IMR-90 (cell line): ENCODE measurements at regions not wholly inside any gene's neighbourhood (a gene's known extent, or its start where the extent isn't known, plus 50 kb on each side); places are given as distances from the start of the nearest gene placed in this dataset.

Experiments used
- ATAC-seq: fragments of 200-7000 bp; cut with Tn5 transposase; 2 replicates; pipeline ENCODE4 v1.9.1; 2020; ENCODE audit warnings: low read depth, mild to moderate bottlenecking, moderate library complexity
- BruUV-seq: library from RNA; stranded (reverse); fragments of 400-500 nt; replicated peaks from 2 replicates; lab custom pipeline; 2021; lab: Mats Ljungman, UMichigan
- CTCF ChIA-PET: fragments of 300-600 bp; formaldehyde crosslinking; extraction: SDS; loops from one replicate; lab custom pipeline; 2021; ENCODE audit warnings: antibody characterized with exemption; lab: Yijun Ruan, JAX
- POLR2A ChIA-PET: fragments of 300-600 bp; sonication (Branson Sonifier 250); formaldehyde crosslinking; loops from one replicate; lab custom pipeline; 2022; ENCODE audit warnings: antibody characterized with exemption; ENCODE audit not compliant: unreplicated experiment; lab: Charles Lee
- DNase-seq: peaks from one replicate; pipeline ENCODE4 v3.0.0; 2013
- H2AFZ ChIP-seq: replicated peaks from 2 replicates; pipeline ENCODE3; 2013; ENCODE audit warnings: low read length, mild to moderate bottlenecking; ENCODE audit not compliant: poor library complexity
- H2AK5ac ChIP-seq: 2 replicates; pipeline ENCODE4 v1.6.1; 2013; ENCODE audit warnings: low read depth, low read length, inconsistent platforms
- H2AK9ac ChIP-seq: replicated peaks from 2 replicates; pipeline ENCODE3; 2013; ENCODE audit warnings: mild to moderate bottlenecking, low read depth, low read length, moderate library complexity; ENCODE audit not compliant: poor library complexity
- H2BK120ac ChIP-seq: 2 replicates; pipeline ENCODE4 v1.6.1; 2013; ENCODE audit warnings: low read depth, low read length, inconsistent platforms
- H2BK15ac ChIP-seq: 3 replicates; pipeline ENCODE4 v1.6.1; 2013; ENCODE audit warnings: low read depth, low read length, inconsistent platforms
- H2BK20ac ChIP-seq: 2 replicates; pipeline ENCODE4 v1.6.1; 2013; ENCODE audit warnings: low read depth, mild to moderate bottlenecking, inconsistent platforms, low read length, moderate library complexity
- H2BK5ac ChIP-seq: 2 replicates; pipeline ENCODE4 v1.6.1; 2013; ENCODE audit warnings: mild to moderate bottlenecking, low read depth, low read length, inconsistent platforms; ENCODE audit not compliant: poor library complexity, severe bottlenecking
- H3K14ac ChIP-seq: replicated peaks from 2 replicates; pipeline ENCODE4 v1.6.1; 2013; ENCODE audit warnings: low read depth, low read length, inconsistent platforms
- H3K18ac ChIP-seq: 2 replicates; pipeline ENCODE4 v1.6.1; 2013; ENCODE audit warnings: low read depth, low read length, control low read depth
- H3K23ac ChIP-seq: 2 replicates; pipeline ENCODE4 v1.6.1; 2013; ENCODE audit warnings: low read depth, low read length, inconsistent platforms
- H3K27ac ChIP-seq: 2 replicates; pipeline ENCODE4 v1.5.1; 2013; ENCODE audit warnings: mild to moderate bottlenecking, control low read depth, low read length; ENCODE audit not compliant: insufficient read depth
- H3K27me3 ChIP-seq: 2 replicates; pipeline ENCODE4 v1.6.1; 2013; ENCODE audit warnings: low read length; ENCODE audit not compliant: control insufficient read depth, insufficient read depth
- H3K36me3 ChIP-seq: 2 replicates; pipeline ENCODE4 v1.6.1; 2013; ENCODE audit warnings: low read length, mixed read lengths; ENCODE audit not compliant: control insufficient read depth, insufficient read depth
- H3K4ac ChIP-seq: 2 replicates; pipeline ENCODE4 v1.6.1; 2013; ENCODE audit warnings: low read depth, low read length, inconsistent platforms
- H3K4me1 ChIP-seq: 2 replicates; pipeline ENCODE4 v1.6.1; 2013; ENCODE audit warnings: low read length, mixed read lengths; ENCODE audit not compliant: control insufficient read depth, insufficient read depth
- H3K4me2 ChIP-seq: 2 replicates; pipeline ENCODE4 v1.6.1; 2013; ENCODE audit warnings: low read depth, mild to moderate bottlenecking, control low read depth, low read length, moderate library complexity
- H3K4me3 ChIP-seq: 2 replicates; pipeline ENCODE4 v1.5.1; 2013; ENCODE audit warnings: low read depth, mild to moderate bottlenecking, control low read depth, low read length, moderate library complexity; ENCODE audit not compliant: insufficient read depth
- H3K56ac ChIP-seq: 2 replicates; pipeline ENCODE4 v1.6.1; 2013; ENCODE audit warnings: low read length, inconsistent platforms; ENCODE audit not compliant: insufficient read depth; ENCODE audit errors: extremely low read depth
- H3K79me1 ChIP-seq, 2 experiments: 2 replicates each; pipeline ENCODE4 v1.6.1; 2013; ENCODE audit warnings: low read length in 2 of 2, inconsistent platforms in 1 of 2, low read depth in 1 of 2
- H3K9ac ChIP-seq: 2 replicates; pipeline ENCODE4 v1.6.1; 2013; ENCODE audit warnings: low read depth, low read length, control low read depth
- H3K9me1 ChIP-seq: 2 replicates; pipeline ENCODE4 v1.6.1; 2013; ENCODE audit warnings: low read length, inconsistent platforms; ENCODE audit not compliant: insufficient read depth
- H3K9me3 ChIP-seq: 2 replicates; pipeline ENCODE4 v1.6.1; 2013; ENCODE audit warnings: low read length; ENCODE audit not compliant: control insufficient read depth, insufficient read depth
- H4K20me1 ChIP-seq: 2 replicates; pipeline ENCODE4 v1.6.1; 2013; ENCODE audit warnings: low read length, inconsistent platforms; ENCODE audit not compliant: insufficient read depth
- H4K5ac ChIP-seq: 2 replicates; pipeline ENCODE4 v1.6.1; 2013; ENCODE audit warnings: mild to moderate bottlenecking, low read depth, low read length, control low read depth
- H4K8ac ChIP-seq, 2 experiments: 2 replicates each; pipeline ENCODE4 v1.6.1; 2013; ENCODE audit warnings: low read depth in 2 of 2, low read length in 2 of 2, control low read depth in 1 of 2, inconsistent platforms in 1 of 2
- H4K91ac ChIP-seq: 2 replicates; pipeline ENCODE4 v1.6.1; 2013; ENCODE audit warnings: low read depth, low read length, inconsistent platforms; ENCODE audit not compliant: insufficient read depth
- BHLHE40 ChIP-seq: fragments of 150-350 bp; IDR thresholded peaks from 2 replicates; pipeline ENCODE4 v1.6.1; 2016; ENCODE audit warnings: mild to moderate bottlenecking, low read depth, low read length
- CEBPB ChIP-seq: IDR thresholded peaks from 2 replicates; pipeline ENCODE4 v1.6.1; 2012; ENCODE audit warnings: low read depth, low read length, improper control_type of control experiment
- CHD1 ChIP-seq: IDR thresholded peaks from 2 replicates; pipeline ENCODE4 v1.6.1; 2012; ENCODE audit warnings: low read depth, low read length, improper control_type of control experiment
- CTCF ChIP-seq: conservative IDR thresholded peaks from 2 replicates; pipeline ENCODE4 v1.5.1; 2012; ENCODE audit warnings: mild to moderate bottlenecking, low read depth, low read length, improper control_type of control experiment
- ELK1 ChIP-seq: fragments of 150-350 bp; IDR thresholded peaks from 2 replicates; pipeline ENCODE4 v1.6.1; 2016; ENCODE audit warnings: low read depth, mild to moderate bottlenecking, low read length, moderate library complexity, borderline replicate concordance
- FOS ChIP-seq: fragments of 150-350 bp; IDR thresholded peaks from 2 replicates; pipeline ENCODE4 v1.6.1; 2016; ENCODE audit warnings: low read depth, low read length
- MAFK ChIP-seq: IDR thresholded peaks from 2 replicates; pipeline ENCODE4 v1.6.1; 2012; ENCODE audit warnings: low read depth, low read length, improper control_type of control experiment
- MAZ ChIP-seq: IDR thresholded peaks from 2 replicates; pipeline ENCODE4 v1.6.1; 2012; ENCODE audit warnings: low read depth, mild to moderate bottlenecking, low read length, improper control_type of control experiment, moderate library complexity, borderline replicate concordance
- MXI1 ChIP-seq: IDR thresholded peaks from 2 replicates; pipeline ENCODE4 v1.6.1; 2012; ENCODE audit warnings: low read depth, mild to moderate bottlenecking, low read length, moderate library complexity, borderline replicate concordance
- NFE2L2 ChIP-seq: fragments of 150-350 bp; IDR thresholded peaks from 2 replicates; pipeline ENCODE4 v1.6.1; 2016; ENCODE audit warnings: low read depth, mild to moderate bottlenecking, low read length
- POLR2A ChIP-seq: IDR thresholded peaks from 2 replicates; pipeline ENCODE4 v1.6.1; 2012; ENCODE audit warnings: mild to moderate bottlenecking, low read depth, low read length
- RAD21 ChIP-seq: IDR thresholded peaks from 2 replicates; pipeline ENCODE4 v1.6.1; 2012; ENCODE audit warnings: low read length, improper control_type of control experiment
- RCOR1 ChIP-seq: IDR thresholded peaks from 2 replicates; pipeline ENCODE4 v1.6.1; 2012; ENCODE audit warnings: mild to moderate bottlenecking, low read length, improper control_type of control experiment; ENCODE audit not compliant: insufficient replicate concordance
- RFX5 ChIP-seq: IDR thresholded peaks from 2 replicates; pipeline ENCODE4 v1.8.0; 2012; ENCODE audit warnings: low read depth, mild to moderate bottlenecking, low read length, moderate library complexity
- SMC3 ChIP-seq: fragments of 150-350 bp; IDR thresholded peaks from 2 replicates; pipeline ENCODE4 v1.6.1; 2016; ENCODE audit warnings: low read depth, mild to moderate bottlenecking, antibody characterized with exemption, low read length, moderate library complexity
- USF2 ChIP-seq: fragments of 150-350 bp; IDR thresholded peaks from 2 replicates; pipeline ENCODE4 v1.6.1; 2017; ENCODE audit warnings: mild to moderate bottlenecking, antibody characterized with exemption, low read length, low read depth
- WGBS, 2 experiments: methylation state at CpG; one replicate each; pipeline versions ENCODE4 v1.1.5 to v1.1.7; 2013; ENCODE audit warnings: missing lambda C conversion rate in 2 of 2; ENCODE audit not compliant: insufficient read length in 1 of 2; ENCODE audit errors: extremely low coverage in 2 of 2; 5-methylcytosine and 5-hydroxymethylcytosine counted together
- dilution Hi-C: fragments of 300-500 bp; cut with HindIII; formaldehyde crosslinking; loops from one replicate; pipeline ENCODE4 v1.14.3; 2018; ENCODE audit warnings: low sequenced_read_pairs; ENCODE audit not compliant: unreplicated experiment
- in situ Hi-C: fragments of 300-500 bp; cut with MboI; formaldehyde crosslinking; loops from 3 replicates; pipeline ENCODE4 v1.14.3; 2019; ENCODE audit warnings: low sequenced_read_pairs, inconsistent platforms, mixed read lengths
- intact Hi-C: fragments of 100-400 bp; cut with micrococcal nuclease; formaldehyde crosslinking; loops from 2 replicates; pipeline ENCODE4 v1.10.0; 2022

- no peak overlapping the region for H2BK20ac ChIP-seq
- H2AK9ac ChIP-seq, result no peak overlapping the region
- no peak overlapping the region for H3K27ac ChIP-seq
- no peak overlapping the region for H3K56ac ChIP-seq
- WGBS, 2 experiments, result 50% methylated on average over 1 of the region's 1 CpG; no CpG with 5 or more reads in 1 of the 2 experiments
- no peak overlapping the region for H2BK15ac ChIP-seq
- H3K18ac ChIP-seq, result no peak overlapping the region
- no peak overlapping the region for H4K5ac ChIP-seq
- no peaks in the 10 kb centered on the region for H3K79me1 ChIP-seq
- ChIA-PET CTCF (no interaction called here), POLR2A (no interaction called here)
- no peak overlapping the region for H3K14ac ChIP-seq
- no peaks in the 10 kb centered on the region for H3K9me3 ChIP-seq
- DNase-seq, result no peak
- TF ChIP-seq BHLHE40 (no peak), POLR2A (no peak), ELK1 (no peak), MAFK (no peak), RAD21 (no peak), CEBPB (no peak), FOS (no peak), MXI1 (no peak), RCOR1 (no peak), NFE2L2 (no peak), USF2 (no peak), RFX5 (no peak), MAZ (no peak), SMC3 (no peak), CTCF (no peak), CHD1 (no peak)
- dilution Hi-C loops, result no loop called here
- H2BK5ac ChIP-seq, result no peak overlapping the region
- no peaks in the 10 kb centered on the region for H3K27me3 ChIP-seq
- H4K8ac ChIP-seq, result no peak overlapping the region
- intact Hi-C loops, result no loop called here
- no peak overlapping the region for H3K9ac ChIP-seq
- H2AK5ac ChIP-seq, result no peak overlapping the region
- no peak overlapping the region for H3K4ac ChIP-seq
- in situ Hi-C loops, result no loop called here
- no peak for ATAC-seq
- no peak overlapping the region for H3K4me3 ChIP-seq
- no peak overlapping the region for H3K23ac ChIP-seq
- no peak overlapping the region for H2BK120ac ChIP-seq
- no peak overlapping the region for H2AFZ ChIP-seq
- H4K20me1 ChIP-seq, result no peaks in the 10 kb centered on the region
- H3K9me1 ChIP-seq, result no peaks in the 10 kb centered on the region
- no peak overlapping the region for H3K4me2 ChIP-seq
- H3K4me1 ChIP-seq, result no peaks in the 10 kb centered on the region
- no peak overlapping the region for H4K91ac ChIP-seq
- no TSS peak for BruUV-seq
- H3K36me3 ChIP-seq, result no peaks in the 10 kb centered on the region
These were observed 333.1 kb downstream of the PIK3C3 start for GRCh38 chr18:42288129-42288528.
